DND-41 (cell line): ENCODE measurements at regions not wholly inside any gene's neighbourhood (a gene's known extent, or its start where the extent isn't known, plus 50 kb on each side); places are given as distances from the start of the nearest gene placed in this dataset.

ENCODE experiments used
- CTCF ChIP-seq: IDR thresholded peaks from 2 replicates; pipeline ENCODE4 v1.5.1; 2012; ENCODE audit warnings: borderline replicate concordance, low read length, moderate library complexity, mild to moderate bottlenecking; ENCODE audit not compliant: poor library complexity, severe bottlenecking; ENCODE audit errors: extremely low read depth
- EZH2 ChIP-seq: IDR thresholded peaks from 3 replicates; pipeline ENCODE4 v1.6.1; 2012; ENCODE audit warnings: borderline replicate concordance, low read depth, mild to moderate bottlenecking, moderate library complexity, low read length, inconsistent platforms; ENCODE audit not compliant: severe bottlenecking

DNA sequence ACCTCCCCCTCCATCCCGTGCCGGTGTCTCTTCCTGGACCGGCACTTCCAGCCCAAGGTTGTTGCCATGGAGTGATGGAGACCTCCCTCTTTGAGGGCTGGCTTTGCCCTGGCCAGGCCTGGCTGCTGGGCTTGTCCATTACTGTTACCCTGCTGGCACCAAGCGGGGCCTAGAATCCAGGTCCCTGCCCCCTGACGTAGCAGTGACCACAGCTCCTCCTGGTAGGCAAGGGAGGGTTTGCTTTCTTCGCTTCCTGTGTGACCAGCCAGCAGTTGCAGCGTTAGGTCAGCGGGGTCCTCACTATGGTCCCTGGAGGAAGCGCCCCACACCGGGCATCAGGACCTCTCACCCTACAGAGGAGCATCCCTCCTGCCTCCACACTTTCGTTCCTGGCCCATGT lies 146.7 kb upstream of the COL5A1 start:
- no peak for TF ChIP-seq CTCF
- no peak for TF ChIP-seq EZH2
